Neutrophil (primary cell): ENCODE measurements at regions not wholly inside any gene's neighbourhood (a gene's known extent, or its start where the extent isn't known, plus 50 kb on each side); places are given as distances from the start of the nearest gene placed in this dataset.

Source experiments
- H3K27ac ChIP-seq: fragments of 200-600 bp; sonication (generic); 2 replicates; pipeline ENCODE4 v1.5.1; 2016; ENCODE audit warnings: mild to moderate bottlenecking, moderate library complexity
- H3K27me3 ChIP-seq: fragments of 200-600 bp; sonication (generic); 2 replicates; pipeline ENCODE4 v1.6.0; 2016; ENCODE audit warnings: mild to moderate bottlenecking
- H3K36me3 ChIP-seq: fragments of 200-600 bp; sonication (generic); 2 replicates; pipeline ENCODE4 v1.5.1; 2017
- H3K4me1 ChIP-seq, 2 experiments: fragments of 200-600 bp in 1 of 2; sonication (generic) in 1 of 2; 1 replicate in 1 of 2; 2 replicates in 1 of 2; pipeline versions ENCODE4 v1.5.1 to v1.6.1; 2013 to 2016; ENCODE audit warnings: low read depth in 1 of 2, low read length in 1 of 2, mild to moderate bottlenecking in 1 of 2, moderate library complexity in 1 of 2; ENCODE audit not compliant: control insufficient read depth in 1 of 2, insufficient read depth in 1 of 2
- H3K4me3 ChIP-seq, 2 experiments: fragments of 200-600 bp in 1 of 2; sonication (generic) in 1 of 2; 1 replicate in 1 of 2; 2 replicates in 1 of 2; pipeline ENCODE4 v1.5.1; 2013 to 2016; ENCODE audit warnings: low read depth in 1 of 2, low read length in 1 of 2, mild to moderate bottlenecking in 1 of 2, moderate library complexity in 1 of 2
- H3K9me3 ChIP-seq: fragments of 200-600 bp; sonication (generic); 2 replicates; pipeline ENCODE4 v1.5.1; 2016
- TF ChIP-seq, protein P1 (sequence below): fragments of 200-600 bp; sonication (generic); IDR thresholded peaks from 2 replicates; pipeline ENCODE4 v1.5.1; 2016; ENCODE audit warnings: antibody characterized with exemption

DNA sequence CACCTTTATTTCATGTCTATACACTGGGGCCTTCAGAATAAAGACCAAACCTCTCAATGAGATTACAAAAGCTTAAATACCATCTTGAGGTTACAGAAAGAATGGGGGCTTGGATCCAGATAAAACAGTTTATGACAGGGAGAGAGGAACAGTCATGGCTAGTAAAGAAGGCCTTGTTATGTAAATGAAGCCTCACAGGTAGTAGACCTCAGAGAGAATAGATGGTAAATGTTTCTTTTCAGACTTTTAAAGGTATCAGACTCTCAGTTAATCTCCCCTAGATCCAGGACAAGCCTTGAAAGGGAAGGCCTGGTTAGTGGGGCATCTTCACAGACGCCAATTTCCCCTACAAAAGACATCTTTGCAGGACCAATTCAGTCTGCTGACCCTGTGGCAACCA, 1325.6 kb downstream of the HACE1 start:
- Histone ChIP-seq H3K9me3 (no peaks in the 10 kb centered on the region), H3K27me3 (no peaks in the 10 kb centered on the region), H3K36me3 (no peaks in the 10 kb centered on the region), H3K4me1 (no peaks in the 10 kb centered on the region), H3K4me3 (no peak overlapping the region), H3K27ac (no peak overlapping the region)
- TF ChIP-seq, protein P1, sequence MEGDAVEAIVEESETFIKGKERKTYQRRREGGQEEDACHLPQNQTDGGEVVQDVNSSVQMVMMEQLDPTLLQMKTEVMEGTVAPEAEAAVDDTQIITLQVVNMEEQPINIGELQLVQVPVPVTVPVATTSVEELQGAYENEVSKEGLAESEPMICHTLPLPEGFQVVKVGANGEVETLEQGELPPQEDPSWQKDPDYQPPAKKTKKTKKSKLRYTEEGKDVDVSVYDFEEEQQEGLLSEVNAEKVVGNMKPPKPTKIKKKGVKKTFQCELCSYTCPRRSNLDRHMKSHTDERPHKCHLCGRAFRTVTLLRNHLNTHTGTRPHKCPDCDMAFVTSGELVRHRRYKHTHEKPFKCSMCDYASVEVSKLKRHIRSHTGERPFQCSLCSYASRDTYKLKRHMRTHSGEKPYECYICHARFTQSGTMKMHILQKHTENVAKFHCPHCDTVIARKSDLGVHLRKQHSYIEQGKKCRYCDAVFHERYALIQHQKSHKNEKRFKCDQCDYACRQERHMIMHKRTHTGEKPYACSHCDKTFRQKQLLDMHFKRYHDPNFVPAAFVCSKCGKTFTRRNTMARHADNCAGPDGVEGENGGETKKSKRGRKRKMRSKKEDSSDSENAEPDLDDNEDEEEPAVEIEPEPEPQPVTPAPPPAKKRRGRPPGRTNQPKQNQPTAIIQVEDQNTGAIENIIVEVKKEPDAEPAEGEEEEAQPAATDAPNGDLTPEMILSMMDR: no peak

DNA sequence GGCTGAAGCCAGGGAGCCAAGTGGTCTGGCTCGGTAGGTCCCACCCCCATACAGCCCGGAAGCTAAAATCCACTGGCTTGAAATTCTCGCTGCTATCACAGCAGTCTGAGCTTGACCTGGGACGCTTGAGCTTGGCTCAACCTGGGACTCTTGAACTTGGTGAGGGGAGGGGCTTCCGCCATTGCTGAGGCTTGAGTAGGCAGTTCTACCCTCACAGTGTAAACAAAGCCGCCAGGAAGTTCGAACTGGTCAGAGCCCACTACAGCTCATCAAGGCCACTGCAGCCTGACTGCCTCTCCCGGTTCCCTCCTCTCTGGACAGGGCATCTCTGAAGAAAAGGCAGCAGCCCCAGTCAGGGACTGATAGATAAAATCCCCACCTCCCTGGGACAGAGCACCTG, 1337.7 kb downstream of the HACE1 start:
- H3K27me3 ChIP-seq: no peaks in the 10 kb centered on the region
- H3K36me3 ChIP-seq: no peaks in the 10 kb centered on the region
- no peak overlapping the region for H3K4me3 ChIP-seq
- TF ChIP-seq, protein P1: no peak
- H3K4me1 ChIP-seq: no peaks in the 10 kb centered on the region
- no peak overlapping the region for H3K27ac ChIP-seq
- no peaks in the 10 kb centered on the region for H3K9me3 ChIP-seq

DNA sequence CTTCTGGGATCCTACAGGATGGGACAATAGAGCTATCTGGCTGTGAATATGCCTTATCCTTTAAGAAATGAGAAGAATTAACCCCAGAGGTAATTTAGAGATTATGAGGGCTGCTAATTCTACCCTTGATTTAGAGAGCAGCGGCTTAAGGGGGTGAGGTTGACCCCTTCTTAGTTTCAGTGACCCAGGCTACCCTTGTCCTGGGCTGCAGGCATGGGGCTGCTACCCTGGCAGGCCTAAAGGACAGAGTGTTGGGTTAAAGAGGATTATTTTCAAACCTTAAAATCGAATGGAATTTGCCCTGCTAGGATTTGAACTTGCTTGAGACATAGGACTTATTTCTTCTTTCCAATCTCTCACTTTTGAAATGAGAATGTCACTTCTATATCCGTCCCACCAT, 1343.4 kb downstream of the HACE1 start:
- TF ChIP-seq, protein P1: no peak
- Histone ChIP-seq H3K9me3 (no peaks in the 10 kb centered on the region), H3K27ac (no peak overlapping the region), H3K4me3 (no peak overlapping the region), H3K27me3 (no peaks in the 10 kb centered on the region), H3K4me1 (no peaks in the 10 kb centered on the region), H3K36me3 (no peaks in the 10 kb centered on the region)

DNA sequence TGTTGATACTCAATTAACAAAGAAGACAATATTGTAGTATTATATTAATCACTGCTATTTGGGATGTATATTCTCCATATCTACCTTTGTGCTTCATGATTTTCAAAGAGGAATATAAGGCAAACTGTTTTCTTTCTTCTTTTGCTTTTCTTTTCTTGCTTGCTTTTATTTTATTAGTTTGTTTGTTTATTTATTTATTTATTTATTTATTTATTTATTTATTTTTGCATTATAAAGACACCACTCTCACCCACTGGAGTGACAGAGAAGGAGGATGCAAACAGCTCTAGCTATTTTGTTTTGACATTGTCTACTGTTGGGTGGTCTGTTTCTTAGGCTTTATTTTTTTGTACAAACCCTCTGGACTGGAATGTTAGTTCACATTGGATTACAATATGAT, 1352.7 kb downstream of the HACE1 start:
- Histone ChIP-seq H3K4me3 (no peak overlapping the region), H3K27ac (no peak overlapping the region), H3K4me1 (no peaks in the 10 kb centered on the region), H3K9me3 (no peaks in the 10 kb centered on the region), H3K27me3 (no peaks in the 10 kb centered on the region), H3K36me3 (no peaks in the 10 kb centered on the region)
- TF ChIP-seq, protein P1: no peak

DNA sequence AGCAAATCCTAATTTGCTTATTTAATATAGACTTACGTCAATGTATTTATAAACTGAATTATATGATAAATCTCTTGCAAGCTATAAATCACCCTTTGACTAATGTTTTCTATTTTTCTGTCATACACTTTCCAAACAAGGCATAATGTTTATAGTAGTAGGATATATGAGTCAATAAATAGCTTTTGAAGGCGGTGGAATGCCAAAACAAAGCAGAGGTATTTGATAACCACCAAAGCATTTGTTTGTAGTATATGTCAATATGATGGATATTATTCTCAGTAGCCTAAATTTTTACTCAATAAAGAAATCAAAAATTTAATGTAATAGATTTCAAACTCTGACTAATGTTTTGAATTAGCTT, 1354.6 kb downstream of the HACE1 start:
- Histone ChIP-seq H3K27ac (no peak overlapping the region), H3K9me3 (peaks cover 3% of the 10 kb centered on the region)
- TF ChIP-seq, protein P1: no peak

More for the DNA sequence above, 1354.6 kb downstream of the HACE1 start:
- Histone ChIP-seq H3K4me1 (no peaks in the 10 kb centered on the region), H3K36me3 (no peaks in the 10 kb centered on the region), H3K27me3 (no peaks in the 10 kb centered on the region), H3K4me3 (no peak overlapping the region)
